ENCODE measurements at regions not wholly inside any gene's neighbourhood (a gene's known extent, or its start where the extent isn't known, plus 50 kb on each side); places are given as distances from the start of the nearest gene placed in this dataset.
A peak's percentile ranks its signal among the peaks of the same experiment; 100 is the strongest.

GRCh38 chr1:229101011-229101871 lies 169.7 kb upstream of the RAB4A start:
- H3K27ac Mint-ChIP-seq (ENCODE audit: unreplicated experiment), result no peak overlapping the region
- TF ChIP-seq, protein P1, sequence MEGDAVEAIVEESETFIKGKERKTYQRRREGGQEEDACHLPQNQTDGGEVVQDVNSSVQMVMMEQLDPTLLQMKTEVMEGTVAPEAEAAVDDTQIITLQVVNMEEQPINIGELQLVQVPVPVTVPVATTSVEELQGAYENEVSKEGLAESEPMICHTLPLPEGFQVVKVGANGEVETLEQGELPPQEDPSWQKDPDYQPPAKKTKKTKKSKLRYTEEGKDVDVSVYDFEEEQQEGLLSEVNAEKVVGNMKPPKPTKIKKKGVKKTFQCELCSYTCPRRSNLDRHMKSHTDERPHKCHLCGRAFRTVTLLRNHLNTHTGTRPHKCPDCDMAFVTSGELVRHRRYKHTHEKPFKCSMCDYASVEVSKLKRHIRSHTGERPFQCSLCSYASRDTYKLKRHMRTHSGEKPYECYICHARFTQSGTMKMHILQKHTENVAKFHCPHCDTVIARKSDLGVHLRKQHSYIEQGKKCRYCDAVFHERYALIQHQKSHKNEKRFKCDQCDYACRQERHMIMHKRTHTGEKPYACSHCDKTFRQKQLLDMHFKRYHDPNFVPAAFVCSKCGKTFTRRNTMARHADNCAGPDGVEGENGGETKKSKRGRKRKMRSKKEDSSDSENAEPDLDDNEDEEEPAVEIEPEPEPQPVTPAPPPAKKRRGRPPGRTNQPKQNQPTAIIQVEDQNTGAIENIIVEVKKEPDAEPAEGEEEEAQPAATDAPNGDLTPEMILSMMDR (IDR thresholded peaks at IDR 0.05), result no peak
- no peak for DNase-seq (ENCODE audit: extremely low spot score, unreplicated experiment)
- H3K4me3 Mint-ChIP-seq (ENCODE audit: unreplicated experiment), result no peak overlapping the region
- H3K9me3 Mint-ChIP-seq (ENCODE audit: unreplicated experiment), result no peaks in the 10 kb centered on the region
- H3K27me3 Mint-ChIP-seq (ENCODE audit: unreplicated experiment), result peaks cover 41% of the 10 kb centered on the region
- H3K4me1 Mint-ChIP-seq (ENCODE audit: unreplicated experiment), result no peaks in the 10 kb centered on the region
- H3K36me3 Mint-ChIP-seq (ENCODE audit: unreplicated experiment), result peaks cover 2% of the 10 kb centered on the region

- H3K27me3 Mint-ChIP-seq (ENCODE audit: unreplicated experiment), result peaks cover 54% of the 10 kb centered on the region
- no peaks in the 10 kb centered on the region for H3K9me3 Mint-ChIP-seq (ENCODE audit: unreplicated experiment)
- TF ChIP-seq, protein P1 (IDR thresholded peaks at IDR 0.05), result peak; percentile 9
- H3K4me1 Mint-ChIP-seq (ENCODE audit: unreplicated experiment), result peaks cover 6% of the 10 kb centered on the region
- no peak overlapping the region for H3K27ac Mint-ChIP-seq (ENCODE audit: unreplicated experiment)
- no peak overlapping the region for H3K4me3 Mint-ChIP-seq (ENCODE audit: unreplicated experiment)
- no peak for DNase-seq (ENCODE audit: extremely low spot score, unreplicated experiment)
- peaks cover 2% of the 10 kb centered on the region for H3K36me3 Mint-ChIP-seq (ENCODE audit: unreplicated experiment)
Measured at GRCh38 chr1:229102741-229103391, 168.0 kb upstream of the RAB4A start.

GRCh38 chr1:229104654-229105053 lies 166.3 kb upstream of the RAB4A start:
- H3K4me3 Mint-ChIP-seq (ENCODE audit: unreplicated experiment), result no peak overlapping the region
- TF ChIP-seq, protein P1 (IDR thresholded peaks at IDR 0.05), result no peak
- H3K27me3 Mint-ChIP-seq (ENCODE audit: unreplicated experiment), result peaks cover 51% of the 10 kb centered on the region
- peaks cover 6% of the 10 kb centered on the region for H3K4me1 Mint-ChIP-seq (ENCODE audit: unreplicated experiment)
- no peak overlapping the region for H3K27ac Mint-ChIP-seq (ENCODE audit: unreplicated experiment)
- no peaks in the 10 kb centered on the region for H3K9me3 Mint-ChIP-seq (ENCODE audit: unreplicated experiment)
- peaks cover 2% of the 10 kb centered on the region for H3K36me3 Mint-ChIP-seq (ENCODE audit: unreplicated experiment)
- DNase-seq (ENCODE audit: extremely low spot score, unreplicated experiment), result no peak

DNA sequence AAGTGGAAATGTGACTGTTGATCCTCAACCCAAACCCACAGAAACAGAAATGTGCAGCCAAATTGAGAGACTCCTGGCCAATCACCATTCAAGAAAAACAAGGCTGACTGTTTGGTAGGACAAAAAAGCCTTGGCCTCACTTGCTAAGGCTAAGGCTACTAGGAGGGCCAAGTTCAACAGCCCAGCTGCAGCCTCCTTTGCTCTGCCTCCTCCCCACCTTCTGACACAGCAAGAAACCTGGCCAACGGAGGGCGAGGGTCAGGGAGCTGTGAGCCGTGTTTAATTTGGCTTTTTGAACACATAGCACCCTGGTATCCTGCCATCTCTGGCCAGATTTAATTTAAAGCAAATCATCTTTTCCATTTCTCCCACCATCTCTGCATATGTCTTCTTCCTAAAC lies 165.8 kb upstream of the RAB4A start:
- Mint-ChIP-seq H3K27ac (ENCODE audit: unreplicated experiment) (no peak overlapping the region), H3K4me1 (ENCODE audit: unreplicated experiment) (peaks cover 6% of the 10 kb centered on the region), H3K36me3 (ENCODE audit: unreplicated experiment) (peaks cover 2% of the 10 kb centered on the region), H3K4me3 (ENCODE audit: unreplicated experiment) (no peak overlapping the region), H3K9me3 (ENCODE audit: unreplicated experiment) (no peaks in the 10 kb centered on the region), H3K27me3 (ENCODE audit: unreplicated experiment) (peaks cover 54% of the 10 kb centered on the region)
- TF ChIP-seq, protein P1 (IDR thresholded peaks at IDR 0.05), result no peak
- DNase-seq (ENCODE audit: extremely low spot score, unreplicated experiment), result no peak

GRCh38 chr1:229105822-229106525 lies 164.9 kb upstream of the RAB4A start:
- DNase-seq (ENCODE audit: extremely low spot score, unreplicated experiment), result no peak
- H3K36me3 Mint-ChIP-seq (ENCODE audit: unreplicated experiment), result peaks cover 2% of the 10 kb centered on the region

More at GRCh38 chr1:229105822-229106525, 164.9 kb upstream of the RAB4A start:
- no peak overlapping the region for H3K4me3 Mint-ChIP-seq (ENCODE audit: unreplicated experiment)
- H3K27me3 Mint-ChIP-seq (ENCODE audit: unreplicated experiment), result peaks cover 59% of the 10 kb centered on the region
- H3K4me1 Mint-ChIP-seq (ENCODE audit: unreplicated experiment), result peaks cover 6% of the 10 kb centered on the region
- H3K27ac Mint-ChIP-seq (ENCODE audit: unreplicated experiment), result no peak overlapping the region
- H3K9me3 Mint-ChIP-seq (ENCODE audit: unreplicated experiment), result no peaks in the 10 kb centered on the region
- TF ChIP-seq, protein P1 (IDR thresholded peaks at IDR 0.05), result no peak

All from osteocyte (in vitro differentiated cells).